HG03175 (cell line): ENCODE measurements at regions not wholly inside any gene's neighbourhood (a gene's known extent, or its start where the extent isn't known, plus 50 kb on each side); places are given as distances from the start of the nearest gene placed in this dataset.

Experiments used
- ATAC-seq: cut with Tn5 transposase; IDR thresholded peaks from one replicate; pipeline ENCODE4 v1.9.1; 2021; ENCODE audit warnings: mild to moderate bottlenecking, moderate library complexity; ENCODE audit not compliant: unreplicated experiment

GRCh38 chr6:139593081-139593480 is 218.6 kb upstream of the CITED2 start:
- no peak for ATAC-seq

GRCh38 chr6:139592011-139592410 is 217.6 kb upstream of the CITED2 start:
- no peak for ATAC-seq

DNA sequence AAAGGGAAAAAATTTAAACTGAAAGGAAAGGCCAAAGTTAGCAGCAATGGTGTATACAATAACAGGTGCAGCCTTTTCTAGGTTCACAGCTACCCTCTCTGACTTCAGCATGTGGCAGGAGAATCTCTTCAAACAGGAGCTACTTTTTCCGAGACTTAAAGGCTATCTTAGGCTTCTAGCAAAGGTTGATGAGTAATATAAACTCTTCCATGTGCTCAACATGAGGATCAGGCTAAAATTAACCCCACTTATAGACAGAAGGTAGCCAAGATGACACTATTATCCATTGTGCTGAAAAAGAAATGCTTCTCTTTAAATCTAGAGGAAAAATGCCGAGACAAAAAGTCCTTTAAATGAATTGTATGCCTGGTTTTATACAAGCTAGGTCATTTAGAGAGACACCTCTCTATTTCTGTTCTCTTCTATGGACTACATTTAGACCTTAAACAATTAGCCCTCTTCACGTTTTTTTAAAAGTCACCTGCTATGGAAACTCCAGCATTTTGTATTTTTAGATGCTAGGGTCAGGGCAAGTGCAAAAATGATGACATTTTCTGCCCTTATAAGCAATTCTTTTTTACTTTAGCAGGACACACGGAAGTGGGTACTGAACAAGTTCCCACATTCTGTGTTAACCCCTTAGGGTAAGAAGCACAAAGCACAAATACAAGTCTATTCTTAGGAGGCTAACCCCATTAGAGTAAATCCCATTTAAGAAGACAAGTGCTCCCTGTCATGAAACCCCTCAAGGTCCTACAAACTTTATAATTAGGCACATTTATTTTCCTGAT is 216.8 kb upstream of the CITED2 start:
- no peak for ATAC-seq

DNA sequence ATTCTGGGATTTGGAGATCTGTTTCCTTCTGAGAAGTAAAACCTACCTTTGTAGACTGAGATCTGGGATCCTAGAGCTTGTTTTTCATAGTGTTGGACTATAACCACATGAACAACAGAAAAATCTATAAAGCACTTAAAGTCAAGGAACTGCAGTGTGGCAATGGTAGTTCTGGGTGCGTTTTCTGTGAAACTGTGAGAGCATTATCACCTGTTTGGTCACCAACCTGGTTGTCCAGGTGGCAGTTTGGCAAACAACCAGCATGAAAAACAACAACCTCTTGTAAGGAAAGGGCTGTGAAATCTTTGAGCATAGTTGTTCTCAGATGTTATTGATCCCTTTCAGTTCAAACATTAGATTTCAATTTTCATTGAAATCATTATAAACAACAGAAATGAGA is 215.8 kb upstream of the CITED2 start:
- ATAC-seq: no peak

- ATAC-seq: no peak
Measured at GRCh38 chr6:139588734-139589593, 214.5 kb upstream of the CITED2 start.

DNA sequence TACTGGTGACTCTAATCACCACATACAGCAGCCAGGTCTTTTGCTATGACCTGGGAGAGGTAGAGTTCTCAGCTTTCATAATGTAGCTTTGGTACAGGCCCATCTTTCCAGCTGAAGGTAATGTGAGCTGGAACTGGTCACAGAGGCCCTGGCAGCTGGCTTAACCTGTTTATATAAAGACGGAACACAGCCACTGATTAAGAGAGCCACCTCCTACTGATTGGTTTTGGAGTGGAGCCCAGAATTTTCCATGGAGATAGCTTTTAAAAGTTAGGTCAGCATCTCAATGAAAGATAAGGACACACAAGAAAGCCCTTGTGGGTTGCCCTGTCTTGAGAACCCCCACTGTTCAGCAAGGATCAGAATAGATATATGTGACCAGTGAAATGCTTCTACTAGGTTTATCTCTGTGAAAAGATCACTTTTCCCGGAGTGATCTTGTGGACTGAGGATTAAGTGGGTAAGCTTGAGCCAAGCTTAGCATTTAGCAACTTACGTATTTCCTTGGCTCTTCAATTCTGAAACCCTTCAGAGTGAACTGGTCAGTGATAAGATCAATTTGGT is 213.7 kb upstream of the CITED2 start:
- ATAC-seq: no peak

- no peak for ATAC-seq
Measured at GRCh38 chr6:139587469-139587868, 213.0 kb upstream of the CITED2 start.

DNA sequence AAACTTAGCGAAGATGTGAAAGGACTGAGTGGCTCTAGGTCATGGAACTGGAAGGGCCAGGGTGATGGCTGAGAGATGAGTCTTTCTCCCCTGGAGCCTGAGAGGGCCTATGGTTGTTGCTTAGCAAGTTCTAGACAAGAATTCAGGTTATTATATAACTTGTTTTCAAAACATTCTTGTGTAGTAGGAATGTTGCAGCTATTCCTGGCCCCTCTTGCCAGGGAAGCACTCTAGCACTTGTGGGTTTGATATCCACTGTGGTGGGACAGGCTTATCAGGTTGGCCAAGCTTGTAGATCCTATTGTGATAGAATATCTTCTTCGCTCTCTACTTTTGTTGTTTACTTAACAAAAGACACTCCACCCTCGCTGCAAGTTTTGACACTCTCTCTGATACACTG is 211.8 kb upstream of the CITED2 start:
- no peak for ATAC-seq

GRCh38 chr6:139584599-139584998 is 210.2 kb upstream of the CITED2 start:
- ATAC-seq: no peak

- ATAC-seq: no peak
Measured at GRCh38 chr6:139583420-139583819, 209.0 kb upstream of the CITED2 start.

DNA sequence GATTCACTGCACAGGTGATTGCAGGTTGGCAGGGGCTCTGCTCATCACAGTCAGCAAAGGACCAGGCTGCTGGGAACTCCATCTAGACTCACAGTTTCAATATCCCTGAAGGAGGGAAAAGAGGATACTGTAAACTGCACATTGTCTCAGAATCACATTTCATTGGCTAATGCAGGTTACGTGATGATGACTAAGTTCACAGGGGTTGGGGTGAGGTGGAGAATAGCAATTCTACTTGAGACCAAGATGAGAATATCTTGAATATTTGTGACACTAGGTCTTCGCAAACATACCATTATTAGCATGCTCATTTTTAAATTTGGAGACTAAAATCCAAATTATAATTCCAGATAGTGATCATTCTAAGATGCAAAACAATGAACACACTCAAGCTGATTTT is 208.5 kb upstream of the CITED2 start:
- no peak for ATAC-seq

- ATAC-seq: no peak
Measured at GRCh38 chr6:139581485-139581865, 207.0 kb upstream of the CITED2 start.

DNA sequence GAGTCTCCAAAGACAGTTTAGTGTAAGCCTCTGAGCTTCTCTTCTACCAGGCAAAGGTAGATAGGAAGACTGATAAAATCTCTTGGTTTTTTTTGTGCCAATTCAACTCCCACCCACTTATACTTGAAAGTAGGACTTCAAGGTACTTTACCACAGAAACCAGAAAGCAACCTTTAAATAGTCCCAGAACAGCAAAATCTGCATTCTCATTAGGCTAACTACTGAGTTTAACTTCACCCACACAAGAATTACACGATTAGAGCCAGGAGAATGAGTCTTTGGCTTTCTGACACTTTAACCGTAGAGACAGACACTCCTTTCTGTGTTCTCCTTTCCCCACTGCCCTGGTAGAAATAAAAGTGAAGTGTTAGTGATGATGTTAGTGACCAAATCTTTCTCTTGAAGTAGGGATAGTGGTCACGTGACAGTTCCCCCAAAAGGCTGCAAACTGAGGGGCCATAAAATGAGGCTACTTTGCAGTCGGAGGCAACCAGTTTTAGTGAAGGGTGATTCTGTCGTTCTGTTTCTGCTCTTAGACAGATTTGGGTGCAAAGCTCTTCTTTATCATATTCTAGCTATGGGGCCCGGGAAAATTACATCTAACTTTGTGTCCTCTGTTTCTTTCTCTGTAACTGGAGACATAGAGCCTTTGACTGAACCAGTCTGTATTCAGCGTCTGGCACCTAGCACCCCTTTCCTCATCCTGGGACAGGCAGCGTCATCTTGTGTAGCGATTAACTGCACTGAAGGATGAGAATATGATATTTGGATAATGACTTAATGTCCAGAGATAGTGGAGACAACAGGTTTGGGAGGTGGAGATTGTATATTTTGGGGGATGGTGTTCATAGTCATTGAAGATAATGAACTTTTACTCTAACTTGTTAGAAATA is 206.4 kb upstream of the CITED2 start:
- peak; percentile 67 for ATAC-seq

- ATAC-seq: no peak
Measured at GRCh38 chr6:139577763-139578604, 203.5 kb upstream of the CITED2 start.

DNA sequence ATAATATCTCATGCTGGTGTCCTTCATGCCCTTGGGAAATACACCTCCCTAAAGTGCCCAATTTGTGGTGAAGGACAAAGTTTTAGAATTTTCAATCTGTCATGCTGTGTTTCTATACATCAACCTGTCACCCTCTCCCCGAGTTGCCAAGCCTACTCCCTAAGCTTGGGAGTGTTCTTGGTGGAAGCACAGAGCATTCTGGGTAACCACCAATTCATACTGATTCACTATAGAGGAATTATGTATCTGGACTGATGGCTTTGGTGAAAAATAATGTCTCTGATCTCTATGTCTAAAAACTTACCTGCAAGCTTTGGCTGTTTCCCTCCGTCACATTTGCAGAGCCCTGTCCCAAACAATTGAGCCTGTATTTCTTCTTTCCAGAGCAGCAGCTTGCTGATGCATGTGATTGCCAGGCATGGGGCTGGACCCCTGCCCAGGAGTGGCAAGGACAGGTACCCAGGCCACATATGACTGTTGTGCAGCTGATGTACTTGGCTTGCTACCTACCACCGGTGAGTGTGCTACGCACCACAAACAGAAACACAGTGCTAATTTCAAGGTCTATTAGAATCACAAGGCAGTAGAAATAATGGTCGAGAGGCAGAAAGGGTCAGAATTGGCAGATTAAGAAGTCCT is 202.8 kb upstream of the CITED2 start:
- ATAC-seq: no peak

DNA sequence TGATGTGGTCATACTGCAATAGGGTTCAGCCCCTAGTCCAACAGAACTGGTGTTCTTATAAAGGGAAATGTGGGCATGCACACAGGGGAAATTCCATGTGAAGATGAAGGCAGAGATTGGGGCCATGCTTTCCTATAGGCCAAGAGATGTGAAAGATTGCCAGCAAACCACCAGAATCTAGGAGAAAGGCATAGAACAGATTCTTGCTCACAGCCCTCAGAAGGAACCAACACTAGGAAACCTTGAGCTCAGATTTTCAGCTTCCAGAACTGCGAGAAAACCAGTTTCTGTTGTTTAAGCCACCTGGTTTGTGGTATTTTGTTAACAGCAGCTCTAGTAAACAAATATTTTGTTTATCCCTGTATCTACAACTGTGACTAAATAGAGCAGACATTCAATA is 197.6 kb upstream of the CITED2 start:
- no peak for ATAC-seq

GRCh38 chr6:139570166-139570565 is 195.7 kb upstream of the CITED2 start:
- no peak for ATAC-seq

- no peak for ATAC-seq
Measured at GRCh38 chr6:139569566-139569965, 195.1 kb upstream of the CITED2 start.

DNA sequence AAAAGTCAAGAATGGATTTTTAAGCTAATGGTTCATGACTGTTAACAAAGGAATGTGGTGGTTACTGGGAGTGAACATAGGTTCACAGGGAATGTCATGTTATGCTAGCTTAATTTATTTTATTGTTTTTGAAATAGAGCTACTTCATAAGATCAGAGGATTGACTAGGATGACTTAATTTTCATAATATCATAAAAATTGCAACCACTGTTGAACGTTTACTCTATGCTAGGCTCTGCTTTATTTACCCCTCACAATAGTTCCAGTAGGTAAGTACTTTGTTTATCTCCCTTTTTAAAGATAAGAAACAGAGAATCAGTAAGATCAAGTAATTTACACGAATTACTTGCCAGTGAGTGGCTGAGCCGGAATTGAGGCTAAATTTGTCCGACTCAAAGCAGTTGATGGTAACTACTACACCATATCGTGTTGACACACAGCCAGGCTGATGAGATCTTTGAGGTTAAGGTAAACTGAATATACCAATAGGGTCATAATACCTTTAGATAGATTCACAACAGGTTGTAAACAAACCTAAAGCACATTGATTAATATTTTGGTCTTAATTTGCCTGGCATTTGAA is 194.6 kb upstream of the CITED2 start:
- ATAC-seq: no peak
